ENCODE measurements at regions not wholly inside any gene's neighbourhood (a gene's known extent, or its start where the extent isn't known, plus 50 kb on each side); places are given as distances from the start of the nearest gene placed in this dataset.

DNA sequence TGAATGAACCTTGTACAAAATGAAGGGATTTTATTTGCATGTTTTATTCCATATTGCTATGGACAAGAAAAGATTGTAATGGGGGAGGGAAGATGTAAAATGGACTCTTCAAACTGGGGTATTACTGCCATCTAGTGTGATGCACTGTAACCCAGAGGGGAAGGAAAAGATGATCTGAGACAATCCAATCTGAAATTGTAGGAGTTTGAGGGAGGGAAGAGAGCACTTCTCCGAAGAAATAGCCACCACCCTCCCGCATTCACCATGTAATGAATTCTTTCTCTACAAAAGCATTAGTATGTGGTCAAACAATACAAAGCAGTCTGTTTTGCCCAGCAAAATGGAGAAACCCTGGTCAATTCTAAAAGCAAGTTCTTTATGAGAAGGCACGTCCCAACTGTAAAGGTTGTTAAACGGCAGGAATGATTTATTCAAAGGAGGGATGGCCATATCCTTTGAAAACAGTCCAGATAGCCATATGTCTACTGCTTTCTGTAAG, 679.5 kb upstream of the NRSN1 start:
- peak; percentile 60 for DNase-seq

- no peak for DNase-seq
These were observed 678.3 kb upstream of the NRSN1 start for GRCh38 chr6:23447731-23448130.

DNA sequence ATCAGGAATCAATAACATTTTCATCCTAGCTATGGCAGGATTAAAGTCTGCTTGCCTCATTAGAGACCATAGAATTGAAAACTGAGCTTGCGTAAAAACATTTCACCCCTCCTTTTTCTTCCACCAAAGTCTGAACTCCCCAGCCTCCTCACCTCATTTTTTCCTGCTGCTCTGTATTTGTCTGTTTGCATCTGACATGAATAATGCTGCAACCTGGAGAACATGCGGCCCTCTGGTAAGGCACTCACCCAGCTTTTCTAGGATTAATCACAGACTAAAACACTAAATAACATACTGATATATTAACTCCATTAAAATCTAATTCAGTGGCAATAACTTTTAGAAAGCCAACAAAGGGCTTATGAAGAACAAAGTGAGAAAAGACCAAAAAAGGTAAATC, 677.7 kb upstream of the NRSN1 start:
- no peak for DNase-seq

DNA sequence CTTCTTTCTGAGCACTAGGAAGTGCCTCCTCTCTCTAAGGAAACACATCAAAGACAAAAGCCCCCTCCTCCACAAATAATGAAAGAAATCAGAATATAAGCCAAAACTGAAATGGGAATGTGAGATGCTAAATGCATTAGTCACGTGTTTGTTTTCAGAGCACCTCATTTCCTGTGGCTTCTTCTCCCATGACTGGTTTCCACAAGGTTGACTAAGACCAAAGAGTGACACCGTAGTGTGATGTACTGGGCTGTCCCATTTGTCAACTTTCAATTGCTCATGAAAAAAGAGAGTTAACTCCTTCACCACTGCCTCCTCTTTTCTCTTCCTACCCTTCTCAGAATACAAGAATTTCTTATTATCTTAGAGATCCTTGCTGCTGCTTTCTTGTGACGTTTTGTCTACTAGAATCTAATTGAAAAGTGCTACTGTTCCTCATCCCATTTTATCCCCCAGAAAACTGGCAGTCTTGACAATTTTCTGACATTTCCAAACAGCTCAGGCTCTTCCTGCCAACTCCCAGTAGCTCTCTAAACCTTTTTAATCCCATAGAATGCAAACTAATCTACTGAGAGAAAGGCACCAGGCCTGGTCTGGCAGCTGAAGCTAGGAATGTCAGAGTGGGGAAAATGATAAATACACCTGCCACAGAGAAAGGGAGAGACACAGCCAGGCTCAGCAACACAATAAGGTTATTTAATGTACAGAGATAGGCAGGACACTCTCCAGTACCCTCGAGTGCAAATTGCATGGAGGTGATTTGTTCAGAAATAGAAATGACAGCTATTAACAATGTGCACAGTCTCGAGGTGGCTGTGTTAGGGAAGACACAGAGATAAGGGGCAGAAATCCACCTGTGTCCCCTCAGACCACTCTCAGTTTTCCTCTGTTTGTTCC, 671.7 kb upstream of the NRSN1 start:
- no peak for DNase-seq

- no peak for DNase-seq
These were observed 670.3 kb upstream of the NRSN1 start for GRCh38 chr6:23455754-23456153.

DNA sequence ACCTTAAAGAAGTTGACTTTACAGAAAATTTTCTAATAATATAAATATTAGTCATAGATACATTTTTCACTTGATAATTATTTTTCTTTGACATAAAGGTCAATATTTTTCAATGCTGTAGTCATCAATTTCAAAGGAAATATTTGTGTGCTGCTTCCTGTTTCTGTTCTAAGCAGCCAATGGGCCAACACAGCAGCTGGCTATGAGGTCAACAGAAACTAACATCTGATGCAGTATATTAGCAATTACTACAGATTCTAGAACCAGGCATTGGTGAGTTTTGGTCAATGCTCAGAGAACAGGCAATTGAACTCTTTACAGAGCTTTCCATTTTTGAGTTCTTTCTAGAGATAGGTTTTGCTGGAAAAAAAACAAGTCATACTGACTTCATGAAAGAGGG, 669.6 kb upstream of the NRSN1 start:
- no peak for DNase-seq

DNA sequence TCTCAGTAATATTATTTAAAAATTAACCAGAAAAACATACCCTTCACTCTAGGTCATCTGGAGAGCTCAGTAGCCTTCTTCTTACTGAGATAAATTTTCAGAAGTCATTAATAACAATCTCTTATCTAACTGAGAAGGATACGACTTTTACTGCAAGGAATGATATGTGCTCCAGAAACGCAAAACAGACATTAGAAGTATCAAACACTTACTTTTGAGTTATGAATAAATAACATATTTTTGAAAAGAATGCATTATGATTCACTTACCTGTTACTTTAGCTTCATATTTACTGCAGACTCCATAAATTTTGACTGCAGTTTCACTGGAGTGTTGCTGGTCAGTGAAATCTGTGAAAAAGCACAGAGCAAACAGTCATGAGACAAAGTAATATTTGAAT, 668.7 kb upstream of the NRSN1 start:
- DNase-seq, result no peak

DNA sequence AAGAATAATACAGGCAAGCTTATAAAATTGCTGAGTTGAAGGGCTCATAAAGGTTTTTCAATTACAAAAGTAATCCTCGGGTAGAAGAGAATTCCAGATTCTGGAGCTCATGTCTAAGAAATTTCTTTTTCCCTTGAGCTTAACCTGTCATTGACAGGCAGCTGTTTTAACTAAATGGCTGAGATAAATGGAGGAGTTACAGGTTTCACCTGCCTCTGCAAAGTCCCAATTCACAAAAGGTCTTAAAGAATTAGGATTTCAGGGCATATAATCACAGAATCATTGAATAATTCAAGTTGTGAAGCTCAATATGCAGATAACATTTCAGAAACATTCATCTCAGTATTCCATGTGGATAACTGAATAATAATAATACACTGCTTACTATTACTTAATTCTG, 660.1 kb upstream of the NRSN1 start:
- no peak for DNase-seq

DNA sequence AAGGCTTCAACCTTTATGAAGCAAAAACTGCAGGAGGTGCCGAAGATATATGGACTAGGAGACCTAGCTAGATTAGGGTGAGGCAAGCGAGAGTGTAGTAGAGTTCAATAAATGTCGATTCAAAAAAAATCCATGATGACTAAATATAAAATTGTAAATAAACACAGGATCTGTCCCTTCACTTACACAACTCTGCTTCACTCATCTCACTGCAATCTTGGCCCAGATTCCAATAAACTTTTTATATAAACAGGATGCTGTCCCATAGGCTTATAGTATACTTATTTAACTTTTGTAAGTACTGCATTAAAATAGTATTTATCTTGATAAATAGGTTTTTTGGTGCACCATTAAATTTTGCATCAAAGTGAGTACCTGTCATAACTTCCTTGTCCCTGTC, 648.4 kb upstream of the NRSN1 start:
- DNase-seq, result no peak

GRCh38 chr6:23478312-23478711, 647.7 kb upstream of the NRSN1 start:
- DNase-seq, result no peak

- DNase-seq, result no peak
These were observed 642.1 kb upstream of the NRSN1 start for GRCh38 chr6:23483896-23484295.

GRCh38 chr6:23494367-23494766, 631.6 kb upstream of the NRSN1 start:
- no peak for DNase-seq

DNA sequence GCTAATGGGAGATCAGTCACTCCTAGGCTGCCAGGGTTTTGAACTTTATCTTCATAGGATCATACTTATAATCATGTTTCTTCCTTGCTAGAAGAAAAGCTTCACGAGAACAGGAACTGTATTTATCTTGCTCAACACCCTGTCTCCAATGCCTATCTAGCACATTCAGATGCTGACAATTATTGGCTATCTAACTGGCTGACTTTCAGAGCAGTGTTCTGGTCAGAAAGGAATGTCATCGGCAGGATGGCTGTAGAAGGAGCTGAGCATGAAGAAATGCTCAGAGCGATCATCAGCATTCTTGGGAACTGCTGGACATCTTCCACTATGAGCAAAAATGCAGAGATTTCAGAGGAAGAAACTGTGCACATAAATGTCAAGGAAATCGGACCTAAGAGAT, 628.0 kb upstream of the NRSN1 start:
- no peak for DNase-seq

DNA sequence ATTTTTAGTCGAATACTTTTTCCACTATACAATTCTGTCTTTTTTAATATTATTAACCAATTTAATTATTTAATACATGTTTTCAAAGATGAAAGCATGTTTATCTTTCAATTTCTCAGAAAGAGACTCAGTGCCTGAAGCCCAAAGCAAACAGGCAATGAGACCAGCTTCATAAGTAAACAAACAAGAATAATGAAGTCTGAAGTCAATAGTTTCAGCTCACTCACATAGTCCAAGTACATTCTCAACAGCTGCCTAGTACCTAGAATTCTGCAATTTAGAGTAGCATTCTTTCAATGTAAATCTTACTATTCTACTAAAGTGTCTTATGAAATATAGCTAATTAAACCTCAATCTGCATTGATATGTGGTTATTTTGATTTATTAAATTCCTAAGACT, 626.5 kb upstream of the NRSN1 start:
- DNase-seq, result no peak

DNA sequence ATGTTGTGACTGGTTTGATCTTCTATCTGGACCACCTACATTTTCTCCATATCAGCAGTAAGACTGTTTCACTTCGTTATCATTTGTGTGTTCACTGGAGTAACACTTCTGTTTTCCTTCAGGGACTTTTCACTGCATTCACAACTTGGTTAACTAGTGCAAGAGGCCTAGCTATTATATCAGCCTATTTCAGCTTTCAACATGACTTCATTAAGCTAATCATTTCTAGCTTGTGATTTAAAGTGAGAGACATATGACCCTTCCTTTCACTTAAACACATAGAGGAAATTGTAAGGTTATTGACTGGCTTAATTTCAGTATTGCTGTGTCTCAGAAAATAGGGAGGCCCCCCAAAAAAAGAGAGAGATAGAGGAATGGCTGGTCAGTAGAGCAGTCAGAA, 622.8 kb upstream of the NRSN1 start:
- no peak for DNase-seq

DNA sequence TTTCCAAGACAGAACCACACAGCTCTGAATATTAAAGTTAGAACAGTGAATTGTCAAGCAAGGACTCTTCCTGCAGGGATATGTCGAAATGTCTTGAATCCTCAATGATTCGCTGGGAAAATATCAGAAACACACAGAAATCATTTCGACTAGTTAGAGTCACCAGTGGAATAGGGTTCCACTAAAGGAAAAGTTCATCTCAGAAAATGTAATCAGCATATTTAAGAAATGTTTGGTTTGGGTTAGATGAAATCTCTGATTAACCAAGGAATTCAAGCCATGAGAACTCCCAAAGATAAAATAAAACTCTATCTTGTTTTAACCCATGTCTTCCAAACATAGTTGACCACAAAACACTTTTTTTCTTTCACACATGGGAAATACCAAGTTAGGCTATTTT, 621.0 kb upstream of the NRSN1 start:
- DNase-seq, result no peak

GRCh38 chr6:23510778-23511510, 615.1 kb upstream of the NRSN1 start:
- no peak for DNase-seq

- no peak for DNase-seq
These were observed 614.2 kb upstream of the NRSN1 start for GRCh38 chr6:23511817-23512216.

DNA sequence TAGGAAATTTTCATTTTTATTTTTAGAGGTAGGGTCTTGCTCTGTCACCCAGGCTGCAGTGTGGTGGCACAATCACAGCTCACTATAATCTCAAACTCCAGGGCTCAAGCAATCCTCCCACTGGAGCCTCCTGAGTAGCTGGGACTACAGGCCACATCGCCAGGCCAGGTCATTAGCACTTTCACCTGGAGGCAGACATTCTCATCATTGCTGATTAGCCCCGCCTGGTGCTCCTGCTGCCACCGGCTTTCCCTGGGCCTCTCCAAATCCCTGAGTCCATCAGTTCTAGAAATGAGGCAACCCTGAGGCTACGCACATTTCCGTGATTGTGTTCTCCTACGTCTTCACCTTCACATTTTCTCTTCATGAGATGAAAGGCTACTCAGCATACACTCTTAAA, 607.7 kb upstream of the NRSN1 start:
- DNase-seq, result no peak

DNA sequence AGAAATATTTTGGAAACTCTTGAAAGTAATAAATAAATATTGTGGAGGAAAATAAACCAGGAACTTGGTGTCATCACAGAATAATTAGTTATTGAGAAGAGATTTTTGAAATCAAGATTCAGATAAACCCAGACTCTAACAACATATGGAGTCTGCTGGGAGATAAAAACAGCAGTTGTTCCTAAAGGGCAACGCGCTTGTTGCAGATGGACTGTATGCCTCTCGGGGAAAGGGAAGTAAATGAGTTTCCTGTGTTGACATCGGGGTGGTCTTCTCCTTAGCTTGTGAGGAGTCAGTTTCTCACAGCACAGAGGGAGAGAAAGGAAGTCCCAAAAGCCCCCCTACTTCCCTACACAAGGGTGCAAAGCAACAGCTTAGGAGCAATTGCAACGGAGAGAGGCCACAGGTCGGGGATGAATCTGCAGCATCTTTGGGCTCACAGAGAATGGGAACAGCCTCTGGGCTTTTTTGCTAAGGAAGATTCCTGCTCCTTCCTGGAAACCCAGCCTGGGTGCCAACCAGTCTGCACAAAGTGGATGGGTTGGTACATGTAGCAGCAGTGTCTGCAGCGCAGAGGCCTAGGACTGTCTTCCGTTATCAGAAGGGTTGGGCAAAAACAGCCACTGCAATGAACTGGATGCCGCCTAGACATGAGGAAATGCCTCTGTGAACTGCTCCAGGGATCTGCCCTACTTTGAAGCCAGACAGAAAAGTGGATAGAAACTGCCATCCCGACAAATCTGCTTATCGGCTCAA, 603.0 kb upstream of the NRSN1 start:
- no peak for DNase-seq

DNA sequence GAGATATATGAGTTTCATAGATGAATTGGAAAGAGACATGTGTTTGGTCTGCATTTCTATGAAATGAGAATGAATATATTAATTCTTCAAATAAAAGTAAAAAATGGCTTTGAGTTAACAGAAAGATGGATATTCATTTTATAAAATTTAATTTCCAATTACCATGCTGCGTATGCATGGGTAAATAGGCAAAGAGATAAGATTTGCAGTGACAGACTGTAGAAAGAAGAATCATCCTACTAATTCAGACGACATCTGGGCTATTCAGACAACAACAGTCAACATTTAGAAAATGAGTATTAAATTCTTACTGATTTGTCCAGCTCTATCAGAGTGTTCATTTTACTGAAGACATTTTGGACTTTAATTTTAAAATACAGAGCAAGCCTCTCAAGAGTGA, 602.2 kb upstream of the NRSN1 start:
- no peak for DNase-seq

GRCh38 chr6:23524548-23524947, 601.5 kb upstream of the NRSN1 start:
- DNase-seq, result no peak

DNA sequence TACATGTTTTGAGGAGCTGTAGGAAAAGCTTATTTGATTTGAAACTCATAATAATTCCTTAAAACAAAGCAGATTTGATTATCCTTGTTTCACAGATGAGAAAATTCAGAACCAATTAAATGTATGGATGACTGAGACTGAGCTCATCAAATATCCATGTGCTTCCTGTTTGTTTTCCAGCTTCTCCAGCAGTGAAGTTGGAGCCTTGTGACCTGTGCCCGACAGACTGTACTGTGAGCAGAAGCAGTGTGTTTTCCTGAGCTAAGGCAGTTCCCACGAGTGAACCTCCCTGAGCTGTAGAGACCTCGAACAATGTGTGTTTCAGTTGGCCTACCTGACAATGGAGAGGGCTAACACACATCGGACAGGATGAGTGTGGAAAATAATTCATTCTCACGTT, 599.5 kb upstream of the NRSN1 start:
- no peak for DNase-seq
